ENCODE measurements at regions not wholly inside any gene's neighbourhood (a gene's known extent, or its start where the extent isn't known, plus 50 kb on each side); places are given as distances from the start of the nearest gene placed in this dataset.

DNA sequence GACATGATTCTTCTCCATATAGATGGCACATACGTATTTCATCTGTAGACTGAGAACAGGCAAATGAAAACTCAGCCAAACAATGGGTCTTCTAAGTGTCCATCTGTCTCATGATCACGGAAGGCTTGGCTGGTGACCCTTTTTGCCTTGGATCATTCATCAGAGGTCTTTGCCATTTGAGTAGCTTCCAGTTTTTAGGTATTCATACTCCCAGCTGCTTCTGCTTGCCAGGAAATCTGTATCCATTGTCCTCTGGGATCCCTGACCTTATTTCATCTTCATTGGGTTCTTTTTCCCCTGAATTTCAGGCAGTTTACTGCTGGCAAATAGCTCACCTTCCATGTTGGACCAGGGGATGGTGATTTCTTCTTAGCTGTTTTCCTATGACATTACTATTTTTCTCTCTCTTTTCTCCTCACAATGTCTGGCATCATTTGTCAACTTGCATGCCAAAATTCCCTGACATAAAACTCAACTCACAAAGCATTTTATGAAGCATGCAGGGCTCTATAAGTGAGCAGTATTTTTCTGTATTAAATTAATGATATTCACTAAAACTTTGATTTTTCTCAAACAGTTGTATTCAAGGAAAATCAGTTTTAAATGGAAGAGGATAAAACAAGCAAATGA, 241.2 kb downstream of the DNAJB9 start:
- TF ChIP-seq, protein P1, sequence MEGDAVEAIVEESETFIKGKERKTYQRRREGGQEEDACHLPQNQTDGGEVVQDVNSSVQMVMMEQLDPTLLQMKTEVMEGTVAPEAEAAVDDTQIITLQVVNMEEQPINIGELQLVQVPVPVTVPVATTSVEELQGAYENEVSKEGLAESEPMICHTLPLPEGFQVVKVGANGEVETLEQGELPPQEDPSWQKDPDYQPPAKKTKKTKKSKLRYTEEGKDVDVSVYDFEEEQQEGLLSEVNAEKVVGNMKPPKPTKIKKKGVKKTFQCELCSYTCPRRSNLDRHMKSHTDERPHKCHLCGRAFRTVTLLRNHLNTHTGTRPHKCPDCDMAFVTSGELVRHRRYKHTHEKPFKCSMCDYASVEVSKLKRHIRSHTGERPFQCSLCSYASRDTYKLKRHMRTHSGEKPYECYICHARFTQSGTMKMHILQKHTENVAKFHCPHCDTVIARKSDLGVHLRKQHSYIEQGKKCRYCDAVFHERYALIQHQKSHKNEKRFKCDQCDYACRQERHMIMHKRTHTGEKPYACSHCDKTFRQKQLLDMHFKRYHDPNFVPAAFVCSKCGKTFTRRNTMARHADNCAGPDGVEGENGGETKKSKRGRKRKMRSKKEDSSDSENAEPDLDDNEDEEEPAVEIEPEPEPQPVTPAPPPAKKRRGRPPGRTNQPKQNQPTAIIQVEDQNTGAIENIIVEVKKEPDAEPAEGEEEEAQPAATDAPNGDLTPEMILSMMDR (IDR thresholded peaks at IDR 0.05): no peak
- TF ChIP-seq POLR2A (IDR thresholded peaks at IDR 0.05): no peak

All from body of pancreas (tissue), 4 donors.